ENCODE measurements at regions not wholly inside any gene's neighbourhood (a gene's known extent, or its start where the extent isn't known, plus 50 kb on each side); places are given as distances from the start of the nearest gene placed in this dataset.
A peak's percentile ranks its signal among the peaks of the same experiment; 100 is the strongest.
"Not testable (repeated sequence)": the region's sequence is repeated elsewhere in the genome, so short reads cannot be mapped to it uniquely, and the experiment has no call there.

DNA sequence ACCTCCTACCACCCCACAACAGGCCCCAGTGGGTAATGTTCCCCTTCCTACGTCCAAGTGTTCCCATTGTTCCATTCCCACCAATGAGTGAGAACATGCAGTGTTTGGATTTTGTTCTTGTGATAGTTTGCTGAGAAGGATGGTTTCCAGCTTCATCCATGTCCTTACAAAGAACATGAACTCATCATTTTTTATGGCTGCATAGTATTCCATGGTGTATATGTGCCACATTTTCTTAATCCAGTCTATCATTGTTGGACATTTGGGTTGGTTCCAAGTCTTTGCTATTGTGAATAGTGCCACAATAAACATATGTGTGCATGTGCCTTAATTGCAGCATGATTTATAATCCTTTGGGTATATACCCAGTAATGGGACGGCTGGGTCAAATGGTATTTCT, 81.6 kb downstream of the P2RY10 start:
- not testable (repeated sequence) for DNase-seq (ENCODE audit: low spot score)

DNA sequence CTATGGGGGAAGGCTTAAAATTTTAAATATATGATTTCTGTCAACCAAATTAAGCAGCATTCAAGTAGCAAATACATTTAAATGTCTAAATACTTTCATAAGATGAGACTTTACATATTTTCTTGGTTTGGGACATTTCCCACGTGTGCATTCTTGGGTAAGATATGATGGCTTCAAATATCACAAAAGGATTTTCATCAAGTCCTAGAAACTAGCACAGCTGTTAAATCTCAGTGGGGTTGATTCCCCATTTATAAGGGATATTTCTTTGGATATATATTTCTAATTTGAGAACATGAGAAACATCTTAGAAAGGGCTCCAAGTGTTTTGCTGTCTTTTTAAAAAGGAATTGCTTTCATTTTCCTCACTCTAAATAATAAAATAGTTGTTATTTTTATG, 90.2 kb downstream of the P2RY10 start:
- DNase-seq (ENCODE audit: low spot score), result no peak

DNA sequence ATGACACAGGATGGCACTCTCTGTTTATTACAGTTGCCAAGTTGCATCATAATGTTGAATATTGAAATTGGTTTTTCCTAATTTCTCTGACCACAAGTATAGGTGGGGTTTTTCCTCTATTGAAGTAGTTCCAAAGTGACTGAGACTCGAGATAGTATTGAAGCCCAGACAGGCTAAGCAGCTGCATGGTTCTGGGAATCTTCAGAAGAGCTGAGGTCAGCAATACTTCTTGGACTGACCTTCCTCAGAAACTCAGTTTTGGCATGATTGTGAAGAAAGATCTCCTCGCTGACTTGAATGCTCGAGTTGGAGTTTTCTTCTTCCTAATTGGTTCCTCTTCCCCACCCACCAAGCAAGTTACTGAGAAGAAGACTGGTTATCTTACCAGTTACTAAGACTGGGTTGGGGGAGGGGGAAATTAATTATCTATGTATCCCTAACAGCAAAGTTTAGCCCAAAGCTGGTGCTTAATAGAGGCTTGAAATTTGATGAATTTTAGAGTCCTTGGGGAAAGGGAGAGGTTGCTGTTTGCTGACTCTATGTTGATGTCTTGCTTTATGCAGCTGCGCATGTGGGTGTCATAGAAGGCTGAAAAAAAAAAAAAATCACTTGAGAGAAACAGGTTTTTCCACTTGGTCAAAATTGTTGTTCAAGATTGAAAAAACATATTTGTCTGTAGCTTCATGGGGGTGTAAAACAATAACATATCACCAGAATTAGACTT, 91.1 kb downstream of the P2RY10 start:
- DNase-seq (ENCODE audit: low spot score), result no peak

DNA sequence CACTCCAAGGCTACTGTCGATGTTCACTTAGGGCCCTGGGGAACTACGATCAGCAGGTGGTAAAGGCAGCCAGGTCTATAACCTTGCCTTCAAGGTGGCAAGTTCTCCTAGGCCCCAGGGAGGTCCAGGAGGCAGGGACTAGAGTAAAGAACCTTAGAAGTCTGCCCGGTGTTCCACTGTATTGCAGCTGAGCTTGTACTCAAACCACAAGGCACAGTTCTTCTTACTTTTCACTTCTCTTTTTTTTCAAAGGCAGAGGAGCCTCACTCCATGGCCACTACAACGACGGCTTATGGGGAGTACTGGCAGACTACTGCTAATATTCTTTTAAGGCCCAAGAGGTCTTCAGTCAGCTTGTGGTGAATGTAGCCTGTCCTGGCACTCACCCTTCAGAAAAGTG, 78.8 kb upstream of the GPR174 start:
- no peak for DNase-seq (ENCODE audit: low spot score)

DNA sequence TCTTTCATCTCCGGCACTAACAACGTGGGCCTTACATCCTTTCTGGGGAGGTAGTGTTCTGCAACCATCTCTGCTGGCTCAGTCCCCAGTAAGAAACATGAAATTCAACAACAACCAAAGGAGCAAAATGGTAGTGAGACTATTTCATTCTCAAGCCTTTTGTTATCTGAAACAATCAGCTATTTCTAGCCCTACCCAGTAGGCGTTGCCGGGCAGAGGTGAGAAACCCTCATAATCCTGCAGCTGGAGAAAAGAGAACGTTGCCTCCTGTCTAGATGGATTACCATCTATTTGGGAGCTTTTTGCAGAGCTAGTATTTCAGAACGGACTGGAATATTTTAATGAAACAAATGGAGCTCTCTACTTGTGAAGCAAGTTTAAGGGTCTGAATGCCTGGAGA, 66.4 kb upstream of the GPR174 start:
- no peak for DNase-seq (ENCODE audit: low spot score)

DNA sequence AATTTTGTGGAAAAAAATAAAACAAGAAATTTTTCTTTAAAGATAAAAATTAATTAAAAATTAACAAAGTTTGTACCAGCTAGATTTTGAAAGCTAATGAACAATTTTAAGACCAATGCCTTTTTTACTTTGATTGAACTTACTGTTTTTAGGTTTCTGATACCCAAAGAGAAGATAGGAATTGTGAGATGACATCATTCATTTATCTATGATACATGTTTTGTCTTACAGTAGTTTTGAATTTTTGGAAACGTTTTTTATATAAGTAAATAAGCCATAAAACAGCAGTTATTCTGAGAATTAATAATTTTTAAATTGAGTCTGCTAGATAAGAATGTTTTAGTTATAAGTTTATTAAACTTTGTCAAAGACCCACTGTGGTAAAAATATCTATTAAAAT, 65.0 kb upstream of the GPR174 start:
- no peak for DNase-seq (ENCODE audit: low spot score)

DNA sequence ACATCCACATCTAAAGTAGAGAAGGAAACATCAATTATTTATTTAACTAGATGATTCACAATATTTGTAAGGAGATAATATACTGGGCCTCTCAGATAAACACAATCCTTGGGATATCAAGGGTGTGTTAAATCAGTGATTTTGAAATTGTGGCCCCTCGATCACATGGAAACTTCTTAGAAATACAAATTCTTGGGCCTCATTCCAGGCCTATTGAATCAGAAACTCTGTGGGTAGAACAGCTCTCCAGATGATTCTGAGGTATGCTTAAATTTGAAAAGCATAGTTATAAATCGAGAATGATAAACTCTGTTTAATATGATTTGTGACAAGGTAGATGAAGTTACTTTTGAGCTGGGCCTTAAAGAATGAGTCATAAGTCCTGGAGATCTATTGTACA, 64.3 kb upstream of the GPR174 start:
- DNase-seq (ENCODE audit: low spot score), result no peak

DNA sequence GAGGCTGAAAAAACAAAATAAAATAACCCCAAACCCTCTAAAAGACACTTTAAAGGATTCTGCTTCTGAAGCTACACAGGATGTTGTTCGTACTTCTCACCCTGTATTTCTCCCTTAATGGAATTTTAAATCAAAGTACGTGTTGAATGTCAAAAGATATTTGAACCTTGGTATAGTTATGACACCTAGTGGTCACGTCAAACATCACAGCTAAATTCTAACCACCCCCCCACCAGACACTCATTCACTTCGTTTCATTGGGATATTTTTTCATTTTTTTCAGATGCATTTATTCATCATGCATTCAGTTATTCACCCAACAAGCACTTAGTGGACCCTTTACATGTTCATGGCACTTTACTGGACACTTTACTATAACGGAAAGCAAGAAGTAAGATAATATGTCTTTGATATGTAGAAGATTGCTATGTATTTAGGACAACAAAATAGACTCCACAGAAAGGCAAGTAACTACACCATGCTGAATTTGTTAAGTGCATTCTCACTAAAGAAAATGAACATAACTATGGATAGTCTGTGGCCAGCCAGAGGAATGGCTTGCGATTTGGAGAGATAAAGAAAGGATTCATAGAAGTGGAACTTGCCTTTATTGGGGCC, 62.5 kb upstream of the GPR174 start:
- DNase-seq (ENCODE audit: low spot score), result peak; percentile 68

DNA sequence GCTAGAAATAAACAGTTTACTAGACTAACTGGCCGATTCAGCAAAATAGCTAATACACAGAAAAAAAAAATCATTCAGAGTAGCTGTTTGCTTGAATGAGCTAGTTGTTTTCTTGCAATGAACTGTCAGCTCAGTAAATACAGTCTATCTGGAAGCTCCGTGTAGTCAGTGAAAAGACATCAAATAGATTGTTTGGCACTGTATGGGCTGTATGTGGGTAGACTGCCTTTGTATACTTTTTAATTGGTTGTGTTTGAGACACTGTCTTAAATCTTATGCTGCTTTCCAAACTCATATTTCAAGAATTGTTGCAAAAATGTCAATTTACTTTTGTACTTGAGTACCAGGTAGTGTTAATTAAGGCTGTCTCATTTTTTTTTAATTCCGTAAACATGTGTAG, 61.6 kb upstream of the GPR174 start:
- DNase-seq (ENCODE audit: low spot score), result no peak

DNA sequence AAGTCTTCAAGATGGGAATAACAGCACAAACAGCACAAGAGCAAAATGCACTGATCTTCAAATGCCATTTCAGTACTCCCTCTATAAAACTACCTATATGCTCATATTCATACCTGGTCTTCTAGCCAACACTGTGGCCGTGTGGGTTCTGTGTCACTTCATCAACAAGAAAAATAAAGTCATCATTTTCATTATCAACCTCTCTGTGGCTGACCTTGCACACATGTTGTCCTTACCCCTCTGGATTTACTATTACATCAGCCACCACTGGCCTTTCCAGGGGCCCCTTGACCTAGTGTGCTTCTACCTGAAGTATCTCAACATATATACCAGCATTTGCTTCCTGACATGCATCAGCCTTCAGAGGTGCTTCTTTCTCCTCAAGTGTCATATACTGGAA, 59.6 kb upstream of the GPR174 start:
- DNase-seq (ENCODE audit: low spot score), result no peak

DNA sequence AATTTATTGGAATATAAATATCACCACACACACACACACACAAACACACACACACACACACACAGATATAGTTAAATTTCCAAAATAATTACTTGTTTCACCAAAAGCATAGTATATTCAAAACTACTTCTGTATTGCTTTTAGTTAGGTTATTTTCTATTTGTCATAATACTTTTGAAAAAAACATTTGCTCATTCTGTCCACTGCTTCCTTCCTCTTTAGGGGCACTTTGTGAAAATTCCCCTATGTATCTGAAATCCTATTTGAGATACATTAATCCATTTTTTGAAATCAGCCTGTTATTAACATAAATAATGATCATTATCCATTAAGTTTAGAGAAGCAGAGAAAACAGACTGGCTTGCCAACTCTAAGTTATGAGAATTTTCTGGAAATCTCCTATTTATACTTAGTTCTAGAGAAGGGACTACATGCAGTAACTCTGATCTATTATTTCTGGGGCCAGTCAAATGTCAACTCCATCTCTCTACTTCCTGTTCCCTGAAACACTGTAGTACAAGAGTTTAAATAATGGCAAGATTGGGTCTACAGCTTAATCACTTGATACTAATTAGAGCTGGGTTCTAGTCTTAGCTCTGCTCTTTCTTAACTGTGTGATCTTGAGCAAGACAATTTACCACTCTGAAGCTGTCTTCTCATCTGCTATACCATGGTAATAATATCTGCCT, 54.4 kb upstream of the GPR174 start:
- no peak for DNase-seq (ENCODE audit: low spot score)

DNA sequence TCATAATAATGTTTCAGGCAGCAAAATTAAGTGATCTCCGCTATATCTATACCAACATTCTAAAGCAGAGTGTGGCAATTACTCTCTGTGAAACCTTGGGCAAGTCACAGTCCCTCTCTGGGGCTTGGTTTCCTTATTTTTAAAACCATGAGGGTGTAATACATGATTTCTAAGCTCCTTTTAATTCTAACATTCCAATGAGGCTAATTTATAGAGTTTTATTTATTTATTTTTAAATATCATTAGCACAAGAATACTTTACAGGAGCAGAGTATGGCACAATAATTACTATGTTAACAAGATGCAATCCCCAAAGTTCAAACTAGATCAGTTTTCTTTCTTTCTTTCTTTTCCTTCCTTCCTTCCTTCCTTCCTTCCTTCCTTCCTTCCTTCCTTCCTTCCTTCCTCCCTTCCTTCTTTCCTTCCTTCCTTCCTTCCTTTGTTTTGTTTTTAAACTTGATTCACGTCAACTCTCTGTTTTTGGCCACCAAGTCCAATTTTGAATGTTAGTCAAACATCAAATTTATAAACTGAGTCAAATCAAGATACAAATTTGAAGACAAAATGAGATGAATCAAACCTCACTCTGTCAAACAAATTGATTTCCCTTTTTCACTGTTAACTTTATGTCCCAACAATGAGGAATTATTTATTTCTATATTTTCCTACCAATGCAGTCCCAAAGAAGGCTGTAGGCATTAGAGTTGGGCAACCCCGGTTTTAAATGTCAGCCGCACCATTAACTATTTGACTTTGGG, 50.2 kb upstream of the GPR174 start:
- DNase-seq (ENCODE audit: low spot score), result no peak

Measured in CD4-positive, alpha-beta T cell treated with Interleukin-15 for 4 hours (primary cell).